ENCODE measurements at regions not wholly inside any gene's neighbourhood (a gene's known extent, or its start where the extent isn't known, plus 50 kb on each side); places are given as distances from the start of the nearest gene placed in this dataset.

- peaks cover 19% of the 10 kb centered on the region for H3K4me1 Mint-ChIP-seq (ENCODE audit: low read depth, unreplicated experiment)
- no peaks in the 10 kb centered on the region for H3K36me3 ChIP-seq (ENCODE audit: control insufficient read depth, insufficient read depth, low read length)
- peaks cover 14% of the 10 kb centered on the region for H3K9me3 Mint-ChIP-seq (ENCODE audit: unreplicated experiment)
- intact Hi-C loops (cut with micrococcal nuclease; ENCODE audit: unreplicated experiment) = no loop called here
- ChIA-PET POLR2A (no interaction called here), CTCF (interaction anchor here (1.0 kb wide), 1 partner anchor 47 kb away, joined by 3 read pairs; no protein-coding TSS in a partner anchor)
- peak overlapping the region; percentile 34 for H3K27ac Mint-ChIP-seq (ENCODE audit: unreplicated experiment)
- H3K4me1 ChIP-seq = peaks cover 19% of the 10 kb centered on the region
- no peak overlapping the region for H3K4me3 ChIP-seq (ENCODE audit: low read depth, low read length)
- H3K27me3 ChIP-seq (replicated peaks; ENCODE audit: control insufficient read depth, insufficient read depth, low read length) = no peaks in the 10 kb centered on the region
- no peak for DNase-seq
- TF ChIP-seq CTCF (IDR thresholded peaks at IDR 0.05; ENCODE audit: insufficient read depth in 1 of 2, low read depth in 1 of 2, low read length in 1 of 2, severe bottlenecking in 1 of 2, unreplicated experiment in 1 of 2) = no peak
- peaks cover 33% of the 10 kb centered on the region for H3K36me3 Mint-ChIP-seq (ENCODE audit: insufficient read depth, unreplicated experiment)
- no TSS peak for BruUV-seq (replicated peaks)
- no peaks in the 10 kb centered on the region for H3K27me3 Mint-ChIP-seq (ENCODE audit: insufficient read depth, unreplicated experiment)
- peaks cover 23% of the 10 kb centered on the region for H3K9me3 ChIP-seq
- no peak overlapping the region for H3K4me3 Mint-ChIP-seq (ENCODE audit: unreplicated experiment)
Measured at GRCh38 chr3:159757341-159758060, 231.1 kb upstream of the IL12A start.

- H3K4me3 ChIP-seq (ENCODE audit: low read depth, low read length) = no peak overlapping the region
- Mint-ChIP-seq H3K9me3 (ENCODE audit: unreplicated experiment) (no peaks in the 10 kb centered on the region), H3K36me3 (ENCODE audit: insufficient read depth, unreplicated experiment) (peaks cover 49% of the 10 kb centered on the region), H3K4me1 (ENCODE audit: low read depth, unreplicated experiment) (peaks cover 19% of the 10 kb centered on the region), H3K4me3 (ENCODE audit: unreplicated experiment) (no peak overlapping the region), H3K27me3 (ENCODE audit: insufficient read depth, unreplicated experiment) (no peaks in the 10 kb centered on the region), H3K27ac (ENCODE audit: unreplicated experiment) (no peak overlapping the region)
- no TSS peak for BruUV-seq (replicated peaks)
- intact Hi-C loops (cut with micrococcal nuclease; ENCODE audit: unreplicated experiment) = loop anchor here (5.0 kb wide), 1 partner anchor 128 kb away; no protein-coding TSS in a partner anchor
- TF ChIP-seq CTCF (IDR thresholded peaks at IDR 0.05; ENCODE audit: insufficient read depth in 1 of 2, low read depth in 1 of 2, low read length in 1 of 2, severe bottlenecking in 1 of 2, unreplicated experiment in 1 of 2) = no peak
- DNase-seq = no peak
- H3K9me3 ChIP-seq = peaks cover 17% of the 10 kb centered on the region
- CTCF ChIA-PET = no interaction called here
- POLR2A ChIA-PET = no interaction called here
- H3K4me1 ChIP-seq = peaks cover 19% of the 10 kb centered on the region
- H3K36me3 ChIP-seq (ENCODE audit: control insufficient read depth, insufficient read depth, low read length) = no peaks in the 10 kb centered on the region
- no peaks in the 10 kb centered on the region for H3K27me3 ChIP-seq (replicated peaks; ENCODE audit: control insufficient read depth, insufficient read depth, low read length)
Measured at GRCh38 chr3:159760046-159760445, 228.6 kb upstream of the IL12A start.

GRCh38 chr3:159761369-159761768, 227.3 kb upstream of the IL12A start:
- TF ChIP-seq CTCF (IDR thresholded peaks at IDR 0.05; ENCODE audit: insufficient read depth in 1 of 2, low read depth in 1 of 2, low read length in 1 of 2, severe bottlenecking in 1 of 2, unreplicated experiment in 1 of 2) = no peak
- DNase-seq = no peak
- POLR2A ChIA-PET = interaction anchor here (0.7 kb wide), 1 partner anchor 26 kb away, joined by 3 read pairs; no protein-coding TSS in a partner anchor

More at GRCh38 chr3:159761369-159761768, 227.3 kb upstream of the IL12A start:
- Mint-ChIP-seq H3K4me3 (ENCODE audit: unreplicated experiment) (peak overlapping the region; percentile 87), H3K4me1 (ENCODE audit: low read depth, unreplicated experiment) (peaks cover 26% of the 10 kb centered on the region), H3K27ac (ENCODE audit: unreplicated experiment) (peak overlapping the region; percentile 84), H3K27me3 (ENCODE audit: insufficient read depth, unreplicated experiment) (no peaks in the 10 kb centered on the region), H3K9me3 (ENCODE audit: unreplicated experiment) (no peaks in the 10 kb centered on the region), H3K36me3 (ENCODE audit: insufficient read depth, unreplicated experiment) (peaks cover 48% of the 10 kb centered on the region)
- Histone ChIP-seq H3K4me3 (ENCODE audit: low read depth, low read length) (no peak overlapping the region), H3K36me3 (ENCODE audit: control insufficient read depth, insufficient read depth, low read length) (no peaks in the 10 kb centered on the region), H3K9me3 (peaks cover 4% of the 10 kb centered on the region), H3K27me3 (replicated peaks; ENCODE audit: control insufficient read depth, insufficient read depth, low read length) (no peaks in the 10 kb centered on the region), H3K4me1 (peaks cover 24% of the 10 kb centered on the region)
- intact Hi-C loops (cut with micrococcal nuclease; ENCODE audit: unreplicated experiment) = loop anchor here (5.0 kb wide), 1 partner anchor 129 kb away; no protein-coding TSS in a partner anchor
- BruUV-seq (replicated peaks) = no TSS peak
- CTCF ChIA-PET = interaction anchor here (1.2 kb wide), 1 partner anchor 12 kb away, joined by 3 read pairs; no protein-coding TSS in a partner anchor
